ENCODE measurements at regions not wholly inside any gene's neighbourhood (a gene's known extent, or its start where the extent isn't known, plus 50 kb on each side); places are given as distances from the start of the nearest gene placed in this dataset.

DNA sequence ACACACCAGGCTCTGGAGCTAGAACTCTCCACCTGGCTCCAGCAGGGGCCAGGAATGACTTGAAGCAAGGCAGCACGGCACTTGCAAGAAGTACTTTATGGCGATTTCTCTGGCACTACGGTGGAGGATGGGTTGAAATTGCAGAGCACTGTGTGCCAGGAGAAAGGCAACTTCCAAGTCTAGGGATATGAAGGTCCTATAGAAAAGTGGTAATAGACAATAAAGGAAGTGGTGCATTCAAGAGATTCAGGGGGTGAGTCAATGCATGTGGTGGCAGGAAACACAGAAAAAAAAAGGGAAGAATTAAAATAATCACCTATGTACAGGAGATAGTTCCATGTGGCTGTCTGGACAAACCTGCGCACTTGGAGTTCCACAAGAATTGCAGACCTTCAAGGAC is 240.3 kb upstream of the DYNLRB2 start:
- TF ChIP-seq, protein P1, sequence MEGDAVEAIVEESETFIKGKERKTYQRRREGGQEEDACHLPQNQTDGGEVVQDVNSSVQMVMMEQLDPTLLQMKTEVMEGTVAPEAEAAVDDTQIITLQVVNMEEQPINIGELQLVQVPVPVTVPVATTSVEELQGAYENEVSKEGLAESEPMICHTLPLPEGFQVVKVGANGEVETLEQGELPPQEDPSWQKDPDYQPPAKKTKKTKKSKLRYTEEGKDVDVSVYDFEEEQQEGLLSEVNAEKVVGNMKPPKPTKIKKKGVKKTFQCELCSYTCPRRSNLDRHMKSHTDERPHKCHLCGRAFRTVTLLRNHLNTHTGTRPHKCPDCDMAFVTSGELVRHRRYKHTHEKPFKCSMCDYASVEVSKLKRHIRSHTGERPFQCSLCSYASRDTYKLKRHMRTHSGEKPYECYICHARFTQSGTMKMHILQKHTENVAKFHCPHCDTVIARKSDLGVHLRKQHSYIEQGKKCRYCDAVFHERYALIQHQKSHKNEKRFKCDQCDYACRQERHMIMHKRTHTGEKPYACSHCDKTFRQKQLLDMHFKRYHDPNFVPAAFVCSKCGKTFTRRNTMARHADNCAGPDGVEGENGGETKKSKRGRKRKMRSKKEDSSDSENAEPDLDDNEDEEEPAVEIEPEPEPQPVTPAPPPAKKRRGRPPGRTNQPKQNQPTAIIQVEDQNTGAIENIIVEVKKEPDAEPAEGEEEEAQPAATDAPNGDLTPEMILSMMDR (IDR thresholded peaks at IDR 0.05), result no peak
- no peak for TF ChIP-seq EZH2 (IDR thresholded peaks at IDR 0.05; ENCODE audit: borderline replicate concordance, insufficient read depth, low read depth, low read length, poor library complexity, severe bottlenecking)
